ENCODE measurements at regions not wholly inside any gene's neighbourhood (a gene's known extent, or its start where the extent isn't known, plus 50 kb on each side); places are given as distances from the start of the nearest gene placed in this dataset.

DNA sequence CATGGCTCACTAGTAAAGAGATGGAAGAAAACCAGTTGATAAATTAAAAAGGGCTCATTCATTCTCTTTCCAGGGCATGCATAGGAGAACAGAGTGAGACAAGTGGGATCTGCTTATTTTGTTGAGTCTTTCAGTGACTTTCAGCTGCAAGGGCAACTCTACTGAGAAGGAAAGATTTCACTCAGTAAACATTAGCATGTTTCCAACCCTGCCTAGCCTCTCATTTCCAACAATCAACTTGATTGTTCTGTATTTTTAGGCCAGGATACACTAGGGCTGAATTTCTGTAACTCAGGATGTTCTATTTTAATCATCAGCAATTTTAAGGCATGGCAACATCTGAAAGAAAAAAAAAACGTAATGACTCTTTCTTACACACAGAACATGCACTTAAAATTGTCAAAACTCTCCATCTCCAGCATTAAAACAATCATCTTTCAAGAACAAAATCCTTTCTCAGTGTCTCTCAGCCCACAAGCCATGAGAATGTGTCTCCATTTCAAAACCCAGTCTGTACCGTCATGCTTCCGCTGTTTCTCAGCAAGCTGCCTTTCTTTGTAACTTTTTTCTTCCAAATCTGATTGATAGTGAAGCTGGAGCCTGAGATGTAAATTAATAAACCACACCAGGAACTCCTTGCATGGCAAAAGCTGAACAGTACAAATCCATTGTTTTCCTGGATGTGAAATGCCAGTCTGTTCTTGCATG lies 147.2 kb upstream of the KLF14 start:
- peak in 1 of 2 experiments; percentile 2 for DNase-seq

DNA sequence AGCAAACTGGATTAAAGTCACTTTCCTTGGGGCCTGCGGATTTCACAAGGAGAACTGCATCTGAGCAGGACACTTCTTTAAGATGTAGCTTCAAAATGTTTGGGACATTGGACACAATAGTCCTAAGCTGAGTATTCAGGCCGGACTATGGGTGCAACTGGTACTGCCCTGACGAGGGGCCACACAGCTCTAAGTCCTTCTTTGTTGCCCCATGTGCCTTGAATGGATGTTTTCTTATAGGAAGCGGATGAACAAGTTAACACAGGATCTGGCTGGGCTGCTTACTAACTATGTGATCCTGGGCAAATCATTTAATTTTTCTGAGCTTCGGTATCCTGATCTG lies 147.8 kb upstream of the KLF14 start:
- peak in 1 of 2 experiments; percentile 2 for DNase-seq

GRCh38 chr7:130882396-130882795 lies 148.4 kb upstream of the KLF14 start:
- DNase-seq = peak in 1 of 2 experiments; percentile 3

DNA sequence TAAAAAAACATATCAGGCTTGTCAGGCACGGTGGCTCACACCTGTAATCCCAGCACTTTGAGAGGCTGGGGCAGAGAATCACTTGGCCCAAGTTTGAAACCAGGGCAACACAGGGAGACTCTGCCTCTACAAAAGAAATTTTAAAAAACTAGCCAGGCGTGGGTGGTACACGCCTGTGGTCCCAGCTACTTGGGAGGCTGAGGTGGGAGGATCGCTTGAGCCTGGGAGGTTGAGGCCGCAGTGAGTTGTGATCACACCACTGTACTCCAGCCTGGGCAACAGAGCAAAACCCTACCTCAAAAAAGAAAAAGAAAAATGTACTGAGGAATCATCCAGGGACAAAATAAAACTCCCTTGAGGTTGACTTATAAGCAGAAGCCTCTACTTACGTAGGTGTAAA lies 149.9 kb upstream of the KLF14 start:
- DNase-seq = no peak

GRCh38 chr7:130884437-130885417 lies 150.7 kb upstream of the KLF14 start:
- no peak for DNase-seq

DNA sequence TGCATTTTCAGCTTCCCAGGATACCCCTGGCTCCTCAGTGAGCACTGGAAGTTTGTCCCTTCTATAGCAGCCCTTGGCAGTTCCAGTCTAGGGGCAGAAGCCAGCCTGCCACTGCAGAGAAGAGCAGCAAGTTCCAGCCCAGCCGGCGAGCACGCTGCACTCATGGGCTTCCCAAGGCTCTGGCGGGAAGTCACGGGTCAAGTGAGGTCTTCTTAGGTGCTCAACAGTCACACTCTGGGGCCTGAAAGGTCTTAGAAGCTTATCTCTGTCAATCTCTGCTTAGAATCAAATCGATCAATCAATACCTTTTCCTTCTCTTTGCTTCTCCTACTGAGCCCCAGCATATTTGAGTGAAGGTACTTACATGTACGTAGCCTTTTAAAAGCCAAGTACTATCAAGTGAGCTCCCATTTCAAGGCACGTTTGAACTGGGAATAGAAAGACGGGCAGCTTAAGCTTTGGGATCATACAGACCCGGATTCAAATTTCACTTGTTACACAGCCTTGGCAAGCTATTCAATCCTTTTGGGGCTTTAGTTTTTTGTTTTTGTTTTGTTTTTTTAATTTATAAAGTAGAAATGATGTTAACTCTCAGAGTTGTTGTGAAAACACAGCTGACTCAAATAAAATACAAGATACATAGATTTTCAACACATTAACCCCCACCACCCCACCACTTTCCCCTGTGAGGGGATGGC lies 152.6 kb upstream of the KLF14 start:
- DNase-seq = no peak

DNA sequence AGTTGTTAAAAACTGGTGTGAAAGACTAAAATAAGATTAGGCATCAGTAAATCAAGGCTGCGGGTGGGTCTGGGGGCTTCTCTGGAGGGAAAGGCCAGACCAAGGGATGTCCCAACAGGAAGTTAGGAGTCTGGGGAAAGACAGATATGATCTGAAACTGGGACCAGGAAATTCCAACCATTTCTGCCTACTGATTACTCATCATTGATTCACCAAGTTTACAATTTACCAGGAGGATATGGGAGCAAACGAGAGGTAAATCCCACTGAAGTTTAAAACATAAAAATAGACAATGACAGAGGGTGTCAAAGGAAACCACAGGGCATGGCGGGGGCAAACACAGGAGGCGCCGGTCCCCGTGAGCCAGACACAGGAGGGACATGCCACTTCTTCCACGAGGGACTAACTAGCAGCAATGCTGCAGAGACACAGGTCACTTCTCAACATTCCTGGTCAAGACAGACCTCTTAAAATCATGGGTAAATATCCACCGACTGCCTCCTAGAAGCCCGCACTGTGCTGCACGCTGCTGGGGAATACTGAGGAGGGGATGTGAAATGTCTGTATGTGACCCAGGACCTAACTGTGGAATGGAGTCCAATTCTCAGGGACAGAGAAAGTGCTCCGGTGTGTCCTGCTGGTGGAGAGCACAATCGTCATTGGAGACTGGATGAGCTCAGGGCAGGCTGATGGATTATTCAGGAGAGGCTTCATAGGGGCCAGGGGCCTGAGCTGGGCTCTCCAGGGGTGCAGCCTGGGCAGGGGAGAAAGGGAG lies 153.4 kb upstream of the KLF14 start:
- no peak for DNase-seq

GRCh38 chr7:130887957-130888371 lies 154.0 kb upstream of the KLF14 start:
- no peak for DNase-seq

GRCh38 chr7:130888468-130888867 lies 154.5 kb upstream of the KLF14 start:
- peak in 1 of 2 experiments; percentile 6 for DNase-seq

GRCh38 chr7:130890176-130891020 lies 156.4 kb upstream of the KLF14 start:
- no peak for DNase-seq

DNA sequence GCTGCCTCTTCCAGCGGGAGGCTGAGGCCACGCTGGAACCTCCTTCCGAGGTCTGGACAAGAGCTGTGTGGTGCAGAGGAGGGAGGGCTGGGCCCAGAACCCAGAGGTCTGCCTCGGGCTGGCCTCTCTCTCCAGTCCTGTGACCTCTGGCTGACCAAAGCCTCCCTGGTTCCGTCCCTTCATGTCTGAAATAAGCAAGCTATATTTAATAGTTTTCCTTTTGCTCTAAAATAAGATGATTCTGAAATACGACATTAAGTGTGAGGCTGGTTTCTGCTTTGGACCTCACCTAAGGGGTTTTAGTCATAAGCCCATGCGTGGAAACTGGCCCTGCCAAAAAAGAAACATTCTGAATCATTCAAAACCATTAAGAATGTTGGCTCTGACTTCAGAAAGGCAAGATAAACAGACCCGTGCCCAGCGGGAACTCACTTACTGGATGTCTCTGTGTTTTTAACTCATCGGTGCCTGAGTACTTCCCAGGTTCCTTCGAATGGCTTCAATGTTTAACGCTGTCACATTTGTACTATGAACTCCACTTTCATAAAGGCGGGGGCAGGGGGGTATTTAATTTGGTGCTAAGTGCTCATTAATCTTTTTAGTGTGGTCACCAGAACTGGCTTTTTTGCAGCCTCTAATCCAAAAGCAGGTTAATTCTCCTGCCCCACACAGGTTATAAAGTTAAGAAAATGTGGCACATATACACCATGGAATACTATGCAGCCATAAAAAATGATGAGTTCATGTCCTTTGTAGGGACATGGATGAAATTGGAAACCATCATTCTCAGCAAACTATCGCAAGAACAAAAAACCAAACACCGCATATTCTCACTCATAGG lies 157.5 kb upstream of the KLF14 start:
- DNase-seq = no peak

DNA sequence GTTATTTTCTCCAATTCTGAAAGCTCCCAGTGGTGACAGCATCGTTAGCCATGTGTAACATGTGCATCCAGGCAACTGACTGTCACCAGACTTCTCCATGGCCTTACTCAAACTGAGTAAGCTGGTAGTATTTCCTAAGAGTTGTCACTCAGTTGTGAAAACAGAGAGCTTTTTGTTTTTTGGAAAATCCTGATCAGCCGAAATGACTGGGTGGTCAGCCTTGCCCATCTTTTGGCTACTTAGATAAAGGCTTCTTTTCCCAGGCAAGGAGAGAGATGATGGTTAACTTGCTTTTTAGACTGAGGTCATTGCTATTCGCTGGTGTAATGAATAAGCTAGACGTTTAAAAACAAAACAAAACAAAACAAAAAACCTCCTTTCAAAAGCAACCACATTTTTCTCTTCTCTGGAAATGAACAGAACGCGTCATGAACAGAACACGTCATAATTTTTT lies 159.5 kb upstream of the KLF14 start:
- peak in 1 of 2 experiments; percentile 18 for DNase-seq

DNA sequence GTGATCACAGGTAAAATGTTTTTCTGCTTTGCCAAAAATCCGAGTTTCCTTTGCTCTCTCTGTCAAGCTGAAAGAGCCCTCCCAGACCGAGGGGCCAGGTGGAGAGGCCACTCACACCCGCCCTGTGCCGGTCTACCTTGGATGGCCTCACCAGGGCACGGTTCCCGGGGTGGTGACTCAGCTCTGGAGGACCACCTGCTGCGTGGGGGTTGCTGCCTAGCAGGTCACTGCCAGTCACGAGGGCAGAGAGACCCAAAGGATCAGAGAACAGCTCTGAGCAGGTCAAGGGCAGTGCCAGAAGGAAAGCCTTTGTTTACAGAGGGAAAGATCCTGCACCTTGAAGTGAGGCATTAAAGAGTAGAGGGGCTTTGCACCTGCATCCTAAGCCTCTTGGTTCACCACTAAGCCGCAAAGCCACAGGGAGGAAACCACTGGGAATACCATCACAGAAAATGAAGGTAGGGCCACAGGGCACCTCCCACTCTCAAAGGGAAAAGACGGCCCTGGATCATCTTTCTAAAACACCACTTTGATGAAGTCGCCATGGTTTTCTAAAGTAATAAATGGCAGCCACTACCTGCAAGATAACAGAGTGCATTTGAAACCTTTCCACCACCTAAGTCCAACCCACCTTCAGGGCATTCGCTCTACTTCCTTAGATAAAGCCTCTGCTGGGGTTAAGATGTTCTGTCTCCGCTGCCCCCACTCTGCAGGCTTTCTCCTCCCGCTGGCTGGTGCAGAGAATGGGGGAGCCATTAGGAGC lies 160.3 kb upstream of the KLF14 start:
- peak in 1 of 2 experiments; percentile 49 for DNase-seq

GRCh38 chr7:130894909-130895750 lies 161.1 kb upstream of the KLF14 start:
- DNase-seq = peak in 1 of 2 experiments; percentile 21

DNA sequence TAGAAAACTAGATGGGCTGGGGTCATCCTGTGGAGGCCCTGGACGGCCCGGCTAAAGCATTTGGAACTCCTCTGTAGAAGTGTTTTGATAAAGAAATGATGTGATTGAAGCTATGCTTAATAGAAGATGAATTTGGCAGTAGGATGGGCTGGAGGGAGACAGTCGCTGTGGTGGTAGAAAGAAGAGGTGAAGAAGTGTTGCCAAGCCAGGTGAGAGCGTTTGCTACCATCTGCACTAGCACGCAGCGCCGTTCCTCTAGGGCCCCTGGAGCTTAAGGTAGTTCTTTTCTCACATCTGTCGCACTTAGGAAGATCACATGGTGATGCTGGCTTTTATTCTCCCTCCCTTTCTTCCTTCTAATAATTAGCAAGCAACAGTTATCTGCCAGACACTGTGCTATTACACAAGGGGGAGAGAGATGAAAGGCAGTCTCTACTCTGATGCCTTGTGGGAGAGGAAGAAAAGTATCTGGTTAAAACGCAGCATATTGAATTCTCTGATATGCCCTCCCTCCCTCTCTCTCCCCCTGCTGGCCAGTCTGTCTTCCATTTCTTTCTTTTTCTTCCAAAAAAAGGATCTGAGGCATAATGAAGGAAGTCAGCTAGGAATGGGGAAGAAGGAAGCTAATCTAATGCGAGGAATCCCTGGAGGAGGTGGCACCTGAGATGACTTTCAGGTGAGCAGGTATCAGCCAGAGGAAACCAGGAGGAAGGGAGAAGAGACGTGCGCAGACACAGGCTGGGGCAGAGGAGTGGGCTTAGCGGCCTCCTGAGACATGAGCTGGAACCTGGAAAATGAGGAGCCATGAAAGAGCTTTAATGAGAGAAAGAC lies 162.3 kb upstream of the KLF14 start:
- peak in 1 of 2 experiments; percentile 4 for DNase-seq

DNA sequence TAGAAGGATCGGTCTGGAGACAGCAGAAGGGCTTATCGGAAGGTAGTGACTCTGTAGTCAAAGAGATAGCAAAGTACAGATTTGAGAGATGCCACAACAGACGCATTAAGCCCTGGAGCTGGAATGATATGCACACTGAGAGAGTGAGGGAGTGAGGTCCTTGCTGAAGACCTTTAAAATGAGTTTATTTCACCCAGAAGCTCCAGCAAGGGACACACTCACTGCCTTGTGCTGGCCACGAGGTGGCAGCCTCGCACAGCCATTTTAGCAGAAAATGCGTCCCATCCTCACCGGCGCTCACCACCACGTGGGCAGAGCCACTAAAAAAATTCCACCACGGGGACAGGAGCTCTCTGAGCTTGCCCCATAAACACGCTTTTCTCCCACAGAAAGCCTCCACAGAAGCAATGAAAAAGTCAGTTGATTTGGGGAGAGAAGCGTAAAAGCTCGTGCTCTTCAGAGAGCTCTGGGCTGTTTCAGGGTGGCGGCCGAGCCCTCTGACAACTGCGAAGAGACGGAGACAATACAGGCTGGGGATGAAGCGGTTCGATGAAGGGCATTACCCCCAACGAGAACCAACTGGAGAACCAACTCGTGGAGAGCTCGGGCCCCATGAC lies 163.0 kb upstream of the KLF14 start:
- peak; percentile 74 to 81 for DNase-seq
